ENCODE measurements at regions not wholly inside any gene's neighbourhood (a gene's known extent, or its start where the extent isn't known, plus 50 kb on each side); places are given as distances from the start of the nearest gene placed in this dataset.
A peak's percentile ranks its signal among the peaks of the same experiment; 100 is the strongest.
"Not testable (repeated sequence)": the region's sequence is repeated elsewhere in the genome, so short reads cannot be mapped to it uniquely, and the experiment has no call there.

DNA sequence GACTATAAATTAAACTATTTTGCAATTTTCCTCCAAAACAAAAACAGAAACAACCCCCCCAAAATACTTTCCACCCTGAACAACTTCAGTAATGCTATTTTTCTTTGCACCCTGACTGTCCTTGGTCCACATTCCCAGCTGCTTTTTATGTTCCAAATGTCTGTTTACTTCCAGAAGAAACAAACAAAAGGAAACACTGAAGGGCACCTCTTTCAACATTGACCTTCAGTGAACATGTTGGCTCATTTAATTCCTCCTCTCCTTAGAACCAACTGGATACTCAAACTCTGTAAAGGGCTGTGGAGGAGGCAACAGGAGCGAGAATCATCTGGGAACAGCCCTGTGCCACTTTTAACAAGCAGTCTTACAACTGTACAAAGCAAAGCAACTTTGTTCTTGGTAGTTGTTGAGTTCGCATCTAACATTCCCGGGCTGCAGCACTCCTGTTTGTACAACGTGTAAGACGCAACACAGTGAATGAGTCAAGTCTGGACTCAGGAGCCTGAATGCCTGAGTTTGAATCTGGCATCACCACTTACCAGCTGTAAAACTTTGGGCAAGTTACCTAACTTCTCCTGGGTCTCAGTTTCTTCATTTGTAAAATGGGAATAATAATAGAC, 111.4 kb upstream of the GATA6 start:
- in situ Hi-C loops (cut with HindIII; ENCODE audit: low pct_unique_long_range_greater_than_20kb, low sequenced_read_pairs) = no loop called here
- DNase-seq (ENCODE audit: low read depth) = no peak

DNA sequence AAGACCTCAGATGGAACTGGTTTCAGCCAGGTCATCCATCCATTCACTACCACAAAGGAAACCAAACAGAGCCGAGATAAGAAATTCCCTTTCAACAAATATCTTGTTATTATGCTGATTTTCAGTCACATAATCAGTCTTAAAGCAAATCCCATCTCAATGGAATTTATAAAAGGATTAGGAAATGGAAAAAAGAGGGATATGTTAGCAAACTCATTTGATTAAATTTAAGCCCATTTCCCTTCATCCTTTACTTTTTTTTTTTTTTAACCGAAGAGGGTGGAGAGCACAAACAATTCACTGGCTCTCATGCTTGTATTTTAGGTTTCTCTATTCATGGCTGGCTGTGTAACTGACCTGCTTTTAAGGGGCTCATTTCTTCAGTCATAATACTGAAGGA, 109.0 kb upstream of the GATA6 start:
- in situ Hi-C loops (cut with HindIII; ENCODE audit: low pct_unique_long_range_greater_than_20kb, low sequenced_read_pairs) = no loop called here
- no peak for DNase-seq (ENCODE audit: low read depth)

DNA sequence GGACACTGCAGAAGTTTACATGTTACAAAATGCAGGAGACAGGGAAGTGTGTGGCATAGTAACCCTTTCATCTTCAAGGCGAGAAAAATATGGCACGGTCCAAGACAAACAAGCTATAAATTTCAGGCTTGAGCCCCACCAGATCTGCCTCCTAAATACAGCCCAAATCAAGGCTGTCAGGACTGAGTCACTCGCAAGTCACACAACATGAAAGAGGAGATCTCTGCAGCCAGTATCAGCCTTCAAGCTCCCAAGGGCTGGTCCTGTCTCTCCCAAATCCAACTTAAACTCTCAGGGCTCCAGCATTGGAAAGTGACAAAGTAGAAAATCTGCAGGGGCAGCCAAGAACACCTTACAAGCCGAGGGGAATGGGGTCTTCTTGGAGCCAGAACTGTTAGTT, 106.3 kb upstream of the GATA6 start:
- in situ Hi-C loops (cut with HindIII; ENCODE audit: low pct_unique_long_range_greater_than_20kb, low sequenced_read_pairs) = no loop called here
- DNase-seq (ENCODE audit: low read depth) = no peak

DNA sequence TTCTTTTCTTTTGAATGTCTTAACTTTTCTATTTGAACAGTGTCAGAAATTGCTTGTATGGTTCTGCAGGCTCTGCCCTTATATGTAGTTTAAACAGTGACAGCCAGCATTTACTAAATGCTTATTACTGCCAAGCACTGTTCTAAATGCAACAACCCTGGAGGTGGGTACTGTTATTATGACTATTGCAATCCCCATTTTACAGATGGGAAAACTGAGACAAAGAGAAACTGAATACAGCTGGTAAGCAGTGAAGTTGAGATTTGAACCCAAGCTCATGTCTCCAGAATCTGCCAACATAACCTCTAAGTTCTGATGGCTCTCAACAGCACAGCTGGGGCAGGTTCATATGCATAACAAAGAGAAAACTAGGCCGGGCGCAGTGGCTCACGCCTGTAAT, 105.7 kb upstream of the GATA6 start:
- no peak for DNase-seq (ENCODE audit: low read depth)
- in situ Hi-C loops (cut with HindIII; ENCODE audit: low pct_unique_long_range_greater_than_20kb, low sequenced_read_pairs) = no loop called here

DNA sequence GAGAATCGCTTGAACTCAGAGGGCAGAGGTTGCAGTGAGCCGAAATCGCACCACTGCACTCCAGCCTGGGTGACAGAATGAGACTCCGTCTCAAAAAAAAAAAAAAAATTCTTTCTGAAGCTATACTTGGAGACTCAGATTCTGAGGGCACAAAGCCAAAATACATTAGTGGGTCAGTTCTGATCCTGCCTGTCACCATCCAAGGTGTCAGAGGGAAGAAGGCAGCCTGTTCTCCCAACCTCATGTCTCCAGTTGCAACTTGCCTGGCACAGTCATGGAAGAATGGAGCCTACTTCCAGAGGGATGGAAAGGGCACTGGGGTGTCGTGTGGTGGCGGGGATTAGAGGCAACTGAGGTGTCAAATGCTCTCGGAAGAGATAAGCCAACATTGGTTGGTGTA, 104.8 kb upstream of the GATA6 start:
- in situ Hi-C loops (cut with HindIII; ENCODE audit: low pct_unique_long_range_greater_than_20kb, low sequenced_read_pairs) = no loop called here
- DNase-seq (ENCODE audit: low read depth) = no peak

DNA sequence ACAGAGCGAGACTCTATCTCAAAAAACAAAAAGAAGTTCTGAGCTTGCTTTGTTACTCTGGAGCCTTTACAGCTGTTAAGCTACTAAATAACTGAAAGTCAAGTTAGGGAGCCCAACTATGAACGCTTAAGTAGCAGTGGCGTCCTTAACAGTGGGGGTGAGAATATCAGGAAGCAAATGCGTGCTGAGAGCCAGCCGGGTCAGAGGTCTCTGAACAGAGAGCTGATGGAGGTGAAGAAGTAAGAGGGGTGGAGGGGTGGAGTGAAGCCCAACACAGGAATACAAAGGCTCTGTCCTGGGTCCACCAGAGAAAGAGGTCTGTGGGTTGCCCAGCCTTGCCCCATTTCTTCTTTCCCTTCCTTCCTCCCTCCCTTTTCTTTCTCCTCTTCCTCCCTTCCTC, 104.1 kb upstream of the GATA6 start:
- no peak for DNase-seq (ENCODE audit: low read depth)
- in situ Hi-C loops (cut with HindIII; ENCODE audit: low pct_unique_long_range_greater_than_20kb, low sequenced_read_pairs) = no loop called here

DNA sequence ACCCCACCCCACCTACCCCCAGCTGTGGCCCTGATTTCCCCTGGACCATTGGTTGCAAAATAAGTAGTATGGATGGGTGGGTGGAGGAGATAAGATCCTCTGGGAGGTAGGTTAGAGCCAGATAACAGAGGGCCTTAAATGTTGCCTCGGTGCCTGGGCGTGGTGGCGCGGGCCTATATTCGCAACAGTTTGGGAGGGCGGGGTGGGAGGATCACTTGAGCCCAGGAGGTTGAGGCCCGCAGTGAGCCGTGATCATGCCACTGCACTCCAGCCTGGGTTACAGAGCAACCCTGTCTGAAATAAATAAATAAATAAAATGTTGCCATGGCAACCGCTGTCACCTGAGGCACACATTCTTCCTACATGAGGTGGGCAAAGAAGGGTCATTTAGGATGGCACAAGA, 103.3 kb upstream of the GATA6 start:
- in situ Hi-C loops (cut with HindIII; ENCODE audit: low pct_unique_long_range_greater_than_20kb, low sequenced_read_pairs) = no loop called here
- peak; percentile 22 for DNase-seq (ENCODE audit: low read depth)

DNA sequence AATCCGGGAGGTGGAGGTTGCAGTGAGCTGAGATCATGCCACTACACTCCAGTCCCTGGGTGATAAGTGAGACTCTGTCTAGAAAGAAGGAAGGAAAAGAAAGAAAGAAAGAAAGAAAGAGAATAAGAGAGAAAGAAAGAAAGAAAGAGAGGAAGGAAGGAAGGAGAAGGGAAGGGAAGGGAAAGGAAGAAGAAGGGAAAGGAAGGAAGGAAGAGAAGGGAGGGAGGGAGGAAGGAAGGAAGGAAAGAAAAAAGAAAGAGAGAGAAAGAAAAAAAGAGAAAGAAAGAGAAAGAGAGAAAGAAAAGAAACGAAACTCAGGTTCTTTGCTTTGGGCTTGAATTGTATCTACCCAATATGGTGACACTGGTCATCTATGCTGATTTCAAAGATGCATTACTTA, 102.3 kb upstream of the GATA6 start:
- no peak for DNase-seq (ENCODE audit: low read depth)
- in situ Hi-C loops (cut with HindIII; ENCODE audit: low pct_unique_long_range_greater_than_20kb, low sequenced_read_pairs) = no loop called here

DNA sequence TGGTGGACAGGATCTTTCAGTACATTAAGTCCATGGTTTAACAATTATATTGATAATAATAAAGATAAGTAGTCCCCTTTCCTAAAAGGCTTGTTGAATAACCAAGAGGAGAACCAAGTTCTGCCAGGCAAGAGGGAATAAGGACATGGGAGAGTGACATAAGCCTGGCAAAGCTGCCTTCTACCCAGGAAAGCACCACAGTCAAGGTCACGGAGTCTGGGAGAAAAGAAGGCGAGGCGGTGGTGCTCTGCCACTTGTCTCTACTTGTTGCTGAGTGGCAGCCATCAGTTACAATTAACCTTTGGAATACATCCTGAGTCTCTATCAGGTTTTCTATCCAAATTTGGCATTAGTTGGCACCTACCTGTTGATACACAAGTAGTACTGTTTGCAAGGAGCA, 101.7 kb upstream of the GATA6 start:
- in situ Hi-C loops (cut with HindIII; ENCODE audit: low pct_unique_long_range_greater_than_20kb, low sequenced_read_pairs) = no loop called here
- no peak for DNase-seq (ENCODE audit: low read depth)

DNA sequence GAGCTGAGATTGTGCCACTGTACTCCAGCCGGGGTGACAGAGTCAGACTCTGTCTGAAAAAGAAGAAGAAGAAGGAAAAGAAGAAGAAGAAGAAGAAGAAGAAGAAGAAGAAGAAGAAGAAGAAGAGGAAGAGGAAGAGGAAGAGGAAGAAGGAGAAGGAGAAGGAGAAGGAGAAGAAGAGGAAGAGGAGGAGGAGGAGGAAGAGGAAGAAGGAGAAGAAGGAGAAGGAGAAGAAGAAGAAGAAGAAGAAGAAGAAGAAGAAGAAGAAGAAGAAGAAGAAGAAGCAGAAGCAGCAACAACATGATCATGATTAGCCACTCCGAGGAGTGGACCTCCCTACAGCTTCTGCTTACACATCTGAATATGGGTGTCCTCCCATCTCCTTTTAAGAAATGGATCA, 100.6 kb upstream of the GATA6 start:
- in situ Hi-C loops (cut with HindIII; ENCODE audit: low pct_unique_long_range_greater_than_20kb, low sequenced_read_pairs) = not testable (repeated sequence)

DNA sequence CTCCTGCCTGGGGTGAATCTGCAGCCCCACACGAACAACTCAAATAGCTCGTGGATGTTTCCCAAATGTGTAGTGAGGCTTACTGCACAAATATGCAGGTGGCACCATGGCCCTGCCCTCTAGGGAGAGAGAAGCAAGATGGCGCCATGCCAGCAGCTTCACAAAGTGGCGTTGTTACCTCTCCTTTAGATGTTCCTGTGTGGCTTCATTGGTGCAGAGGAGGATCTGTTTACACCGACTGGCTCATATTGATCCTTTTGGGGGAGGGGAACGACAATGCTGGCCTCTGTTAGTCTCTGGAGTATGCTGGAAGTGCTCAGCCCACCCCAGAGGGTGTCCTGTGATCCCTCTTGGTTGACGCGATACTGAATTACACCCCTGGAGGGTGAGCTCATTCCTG, 99.5 kb upstream of the GATA6 start:
- DNase-seq (ENCODE audit: low read depth) = no peak
- in situ Hi-C loops (cut with HindIII; ENCODE audit: low pct_unique_long_range_greater_than_20kb, low sequenced_read_pairs) = no loop called here

More for the DNA sequence above, 100.6 kb upstream of the GATA6 start:
- not testable (repeated sequence) for DNase-seq (ENCODE audit: low read depth)

DNA sequence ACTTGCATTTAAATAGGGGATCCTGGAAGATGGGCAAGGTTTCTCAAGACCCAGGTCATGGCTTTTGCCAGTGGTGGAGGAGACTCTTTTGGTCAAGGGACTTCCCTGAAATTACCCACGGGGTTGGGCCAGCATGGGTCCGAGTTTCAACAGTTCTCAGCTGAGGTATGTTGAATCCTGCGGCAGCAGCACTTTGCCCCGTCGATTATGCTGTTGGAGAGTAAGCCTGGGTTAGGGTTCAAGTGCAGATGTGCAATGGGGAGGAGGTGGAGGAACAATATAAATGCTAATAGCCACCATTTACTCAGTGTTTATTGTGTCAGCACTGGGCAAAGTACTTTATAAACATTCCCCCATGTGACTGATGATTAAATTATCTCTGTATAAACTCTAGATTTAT, 96.0 kb upstream of the GATA6 start:
- in situ Hi-C loops (cut with HindIII; ENCODE audit: low pct_unique_long_range_greater_than_20kb, low sequenced_read_pairs) = no loop called here
- DNase-seq (ENCODE audit: low read depth) = no peak

DNA sequence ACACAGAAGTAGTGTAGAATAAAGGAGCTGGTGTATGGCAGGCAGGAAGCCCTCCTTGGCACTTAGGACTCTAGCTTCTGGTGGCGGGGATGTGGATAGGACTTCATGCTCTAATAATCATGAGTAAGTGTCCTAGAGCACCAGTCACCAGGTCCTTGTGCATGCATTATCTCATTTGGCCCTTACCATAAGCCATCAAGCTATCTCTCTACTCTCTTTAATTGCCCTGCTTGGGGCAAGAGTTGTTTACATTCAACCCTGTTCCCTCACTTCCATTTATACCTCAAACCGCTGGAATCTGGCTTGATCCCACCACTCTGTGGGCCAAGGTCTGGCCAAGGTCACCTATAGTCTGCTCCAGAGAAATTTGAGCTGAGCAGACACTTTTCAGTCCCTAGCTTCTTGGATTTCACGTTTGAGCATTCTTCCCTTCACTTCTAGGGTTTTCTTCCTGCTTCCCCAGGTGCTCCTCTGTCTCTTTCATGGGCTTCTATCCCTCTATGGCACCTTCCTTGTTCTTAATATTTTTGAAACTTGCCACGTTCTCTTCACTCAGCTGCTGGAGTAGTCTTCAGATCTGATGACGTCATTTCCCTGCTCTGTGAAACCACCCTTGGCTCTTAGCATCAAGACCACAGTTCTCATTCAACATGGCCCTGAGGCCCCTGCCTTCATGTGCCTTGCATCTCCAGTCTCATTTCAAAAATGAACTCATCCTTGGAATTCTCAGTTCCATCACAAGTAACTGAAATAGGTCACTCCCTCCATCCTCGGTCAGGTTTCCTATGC, 94.9 kb upstream of the GATA6 start:
- in situ Hi-C loops (cut with HindIII; ENCODE audit: low pct_unique_long_range_greater_than_20kb, low sequenced_read_pairs) = no loop called here
- no peak for DNase-seq (ENCODE audit: low read depth)

DNA sequence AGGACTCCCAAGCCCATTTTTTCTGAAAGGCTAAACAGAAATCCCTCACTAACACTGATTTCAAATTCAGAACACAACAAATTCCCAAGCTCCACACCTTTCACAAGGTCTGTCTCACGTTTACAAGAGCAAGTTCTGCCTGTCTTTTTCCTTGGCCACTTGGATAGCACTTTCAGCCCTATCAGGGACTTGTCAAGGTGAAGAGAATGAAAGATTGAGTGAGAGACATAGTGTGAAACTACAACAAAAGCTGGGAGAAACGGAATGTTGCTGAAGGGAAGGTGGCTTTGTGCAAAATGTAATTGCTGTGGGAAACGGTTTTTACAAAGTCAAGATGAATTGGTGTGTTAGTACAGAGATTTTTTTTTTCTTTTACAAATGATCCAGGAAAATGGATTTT, 89.4 kb upstream of the GATA6 start:
- in situ Hi-C loops (cut with HindIII; ENCODE audit: low pct_unique_long_range_greater_than_20kb, low sequenced_read_pairs) = no loop called here
- DNase-seq (ENCODE audit: low read depth) = no peak

DNA sequence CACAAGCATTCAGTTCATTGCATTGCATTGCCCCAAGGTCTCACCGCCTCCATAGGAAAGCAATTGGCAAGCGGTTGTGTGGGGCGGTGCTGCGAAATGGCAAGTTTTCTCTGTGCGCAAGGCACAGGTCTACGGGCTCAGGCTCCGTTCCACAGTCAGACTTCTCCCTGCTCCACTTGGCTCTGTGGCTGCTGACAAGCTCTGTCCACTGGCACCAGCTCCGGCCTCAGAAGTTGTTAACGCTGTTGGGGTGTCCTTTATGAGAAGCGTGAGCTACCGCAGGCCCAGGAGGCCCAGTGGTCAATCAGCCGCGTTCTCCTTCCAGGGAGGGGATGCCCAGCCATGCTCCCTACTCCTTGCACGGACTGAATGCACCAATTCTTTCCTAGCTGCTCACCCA, 87.0 kb upstream of the GATA6 start:
- no peak for DNase-seq (ENCODE audit: low read depth)
- in situ Hi-C loops (cut with HindIII; ENCODE audit: low pct_unique_long_range_greater_than_20kb, low sequenced_read_pairs) = no loop called here

DNA sequence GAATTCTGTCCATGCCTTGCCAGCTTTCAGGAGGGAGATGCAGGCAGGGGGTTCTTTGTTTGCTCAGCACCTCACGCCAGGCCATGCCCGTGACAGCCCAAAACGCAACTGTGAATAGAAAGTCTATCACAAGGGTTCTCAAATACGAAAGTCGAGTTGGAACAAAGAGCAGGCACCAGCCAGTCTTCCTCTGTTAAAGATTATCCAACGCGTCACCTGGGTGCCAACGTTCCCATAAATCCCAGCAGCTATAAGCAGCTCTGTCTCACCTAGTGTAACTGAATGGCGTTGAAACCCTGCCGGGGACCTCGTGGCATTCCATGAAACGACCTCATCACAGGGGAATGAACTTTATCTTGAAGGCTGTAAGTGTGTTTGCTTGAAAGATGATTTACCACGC, 84.8 kb upstream of the GATA6 start:
- DNase-seq (ENCODE audit: low read depth) = peak; percentile 23
- in situ Hi-C loops (cut with HindIII; ENCODE audit: low pct_unique_long_range_greater_than_20kb, low sequenced_read_pairs) = no loop called here

DNA sequence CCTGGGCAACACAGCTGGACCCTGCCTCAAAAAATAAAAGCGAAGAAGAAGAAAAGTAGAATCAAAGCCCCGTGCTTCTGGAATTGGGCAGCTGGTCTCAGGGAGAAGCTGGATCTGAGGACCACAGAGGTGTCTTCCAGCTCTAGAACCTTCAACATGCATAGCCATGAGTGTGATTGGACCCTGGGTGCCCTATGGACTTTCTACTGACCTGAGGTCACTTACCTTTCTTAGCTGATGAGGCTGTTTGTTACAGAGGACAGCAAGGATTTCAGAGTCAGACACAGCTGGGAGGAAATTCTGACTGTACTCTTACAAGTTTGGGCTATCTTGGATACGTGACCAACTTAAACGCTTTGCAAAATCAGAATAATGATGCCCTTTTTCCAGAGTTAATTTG, 82.4 kb upstream of the GATA6 start:
- DNase-seq (ENCODE audit: low read depth) = no peak
- in situ Hi-C loops (cut with HindIII; ENCODE audit: low pct_unique_long_range_greater_than_20kb, low sequenced_read_pairs) = no loop called here

DNA sequence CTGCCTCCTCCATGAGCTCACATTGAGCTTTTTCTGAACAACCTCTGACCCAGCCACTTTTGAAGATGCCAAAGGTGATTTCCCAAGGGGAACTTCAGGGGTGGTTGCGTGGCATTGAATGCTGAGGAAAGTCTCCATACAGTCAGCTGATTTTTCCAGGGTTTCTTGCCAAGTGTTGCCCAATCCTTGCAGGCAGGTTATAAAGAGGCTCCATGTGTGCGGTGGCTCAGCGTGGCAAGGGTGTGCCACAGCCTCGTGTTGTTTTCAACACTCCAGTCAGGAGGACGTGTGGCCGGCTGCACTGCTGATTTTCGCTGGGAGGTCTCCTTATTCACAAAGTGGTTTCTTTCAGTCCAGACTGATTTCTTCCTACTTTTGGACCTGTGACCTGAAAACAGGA, 81.4 kb upstream of the GATA6 start:
- in situ Hi-C loops (cut with HindIII; ENCODE audit: low pct_unique_long_range_greater_than_20kb, low sequenced_read_pairs) = no loop called here
- DNase-seq (ENCODE audit: low read depth) = no peak

DNA sequence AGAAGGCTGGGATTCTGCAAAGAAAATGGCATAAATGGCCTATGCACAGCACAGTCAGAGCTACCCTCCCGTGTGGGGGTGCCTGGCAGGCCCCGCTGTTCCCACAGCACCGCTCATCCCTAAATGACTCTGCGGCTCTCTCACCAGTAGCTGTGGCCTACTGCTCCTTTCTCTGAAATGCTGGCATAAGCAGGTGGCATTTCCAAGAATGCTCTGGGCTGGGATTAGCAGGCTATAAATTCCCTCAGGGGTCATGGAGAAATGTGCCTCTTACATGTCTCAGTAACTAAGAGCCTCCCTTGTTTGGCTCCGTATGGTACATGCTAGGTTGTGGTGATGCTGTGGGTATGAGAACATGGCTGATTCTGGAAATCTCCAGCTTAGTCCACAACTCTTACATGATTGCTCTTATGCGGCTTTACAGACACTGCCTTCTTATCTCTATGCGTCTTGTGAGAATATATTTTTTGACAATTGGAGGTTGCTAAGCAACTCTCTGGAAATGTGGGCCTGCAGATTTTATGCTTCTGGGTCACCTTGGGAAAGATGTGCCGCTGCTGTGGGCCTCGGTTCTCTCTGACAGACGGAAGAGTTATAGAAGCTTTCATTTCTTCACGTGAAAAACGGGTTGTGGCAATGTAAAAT, 80.3 kb upstream of the GATA6 start:
- in situ Hi-C loops (cut with HindIII; ENCODE audit: low pct_unique_long_range_greater_than_20kb, low sequenced_read_pairs) = no loop called here

DNA sequence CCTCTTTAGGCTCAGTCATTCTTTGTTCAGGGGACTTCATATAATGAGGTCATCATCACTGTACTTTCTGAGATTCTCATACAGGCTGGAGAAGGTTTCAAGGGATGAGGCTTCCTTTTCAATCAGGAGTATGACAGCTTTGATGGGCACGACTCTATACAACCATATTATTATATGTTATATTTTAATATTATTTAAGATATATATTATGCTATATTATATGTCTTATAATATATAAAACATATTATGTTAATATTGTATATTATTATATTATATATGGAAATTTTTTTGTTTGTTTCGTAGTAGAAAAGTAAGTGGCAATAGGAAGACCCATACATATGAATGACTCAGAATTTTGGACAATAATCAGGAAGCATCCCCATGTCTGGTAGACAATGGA, 78.0 kb upstream of the GATA6 start:
- in situ Hi-C loops (cut with HindIII; ENCODE audit: low pct_unique_long_range_greater_than_20kb, low sequenced_read_pairs) = no loop called here
- no peak for DNase-seq (ENCODE audit: low read depth)

More for the DNA sequence above, 80.3 kb upstream of the GATA6 start:
- no peak for DNase-seq (ENCODE audit: low read depth)

Data from Caki2 (cell line).